IMR-90 (cell line): ENCODE measurements at regions not wholly inside any gene's neighbourhood (a gene's known extent, or its start where the extent isn't known, plus 50 kb on each side); places are given as distances from the start of the nearest gene placed in this dataset.

Source experiments
- BHLHE40 ChIP-seq: fragments of 150-350 bp; IDR thresholded peaks from 2 replicates; pipeline ENCODE4 v1.6.1; 2016; ENCODE audit warnings: mild to moderate bottlenecking, low read depth, low read length
- CEBPB ChIP-seq: IDR thresholded peaks from 2 replicates; pipeline ENCODE4 v1.6.1; 2012; ENCODE audit warnings: low read depth, low read length, improper control_type of control experiment
- CTCF ChIP-seq: conservative IDR thresholded peaks from 2 replicates; pipeline ENCODE4 v1.5.1; 2012; ENCODE audit warnings: mild to moderate bottlenecking, low read depth, low read length, improper control_type of control experiment
- ELK1 ChIP-seq: fragments of 150-350 bp; IDR thresholded peaks from 2 replicates; pipeline ENCODE4 v1.6.1; 2016; ENCODE audit warnings: low read depth, mild to moderate bottlenecking, low read length, moderate library complexity, borderline replicate concordance
- MAFK ChIP-seq: IDR thresholded peaks from 2 replicates; pipeline ENCODE4 v1.6.1; 2012; ENCODE audit warnings: low read depth, low read length, improper control_type of control experiment
- MAZ ChIP-seq: IDR thresholded peaks from 2 replicates; pipeline ENCODE4 v1.6.1; 2012; ENCODE audit warnings: low read depth, mild to moderate bottlenecking, low read length, improper control_type of control experiment, moderate library complexity, borderline replicate concordance
- MXI1 ChIP-seq: IDR thresholded peaks from 2 replicates; pipeline ENCODE4 v1.6.1; 2012; ENCODE audit warnings: low read depth, mild to moderate bottlenecking, low read length, moderate library complexity, borderline replicate concordance
- NFE2L2 ChIP-seq: fragments of 150-350 bp; IDR thresholded peaks from 2 replicates; pipeline ENCODE4 v1.6.1; 2016; ENCODE audit warnings: low read depth, mild to moderate bottlenecking, low read length
- POLR2A ChIP-seq: IDR thresholded peaks from 2 replicates; pipeline ENCODE4 v1.6.1; 2012; ENCODE audit warnings: mild to moderate bottlenecking, low read depth, low read length
- RAD21 ChIP-seq: IDR thresholded peaks from 2 replicates; pipeline ENCODE4 v1.6.1; 2012; ENCODE audit warnings: low read length, improper control_type of control experiment
- RCOR1 ChIP-seq: IDR thresholded peaks from 2 replicates; pipeline ENCODE4 v1.6.1; 2012; ENCODE audit warnings: mild to moderate bottlenecking, low read length, improper control_type of control experiment; ENCODE audit not compliant: insufficient replicate concordance
- SMC3 ChIP-seq: fragments of 150-350 bp; IDR thresholded peaks from 2 replicates; pipeline ENCODE4 v1.6.1; 2016; ENCODE audit warnings: low read depth, mild to moderate bottlenecking, antibody characterized with exemption, low read length, moderate library complexity
- USF2 ChIP-seq: fragments of 150-350 bp; IDR thresholded peaks from 2 replicates; pipeline ENCODE4 v1.6.1; 2017; ENCODE audit warnings: mild to moderate bottlenecking, antibody characterized with exemption, low read length, low read depth

GRCh38 chr6:139690007-139690406 lies 315.6 kb upstream of the CITED2 start:
- TF ChIP-seq CTCF, result no peak
- TF ChIP-seq NFE2L2, result no peak
- no peak for TF ChIP-seq CEBPB
- TF ChIP-seq RAD21, result no peak
- no peak for TF ChIP-seq MAZ
- no peak for TF ChIP-seq MXI1
- no peak for TF ChIP-seq SMC3
- TF ChIP-seq ELK1, result no peak
- no peak for TF ChIP-seq POLR2A
- no peak for TF ChIP-seq RCOR1
- TF ChIP-seq USF2, result no peak
- no peak for TF ChIP-seq BHLHE40
- no peak for TF ChIP-seq MAFK
